Tibial nerve (tissue), 4 donors: ENCODE measurements at regions not wholly inside any gene's neighbourhood (a gene's known extent, or its start where the extent isn't known, plus 50 kb on each side); places are given as distances from the start of the nearest gene placed in this dataset.

ENCODE experiments used
- EP300 ChIP-seq, 2 donors: sonication (generic); formaldehyde crosslinking; IDR thresholded peaks; one replicate each; pipeline ENCODE4 v1.6.1; 2017; ENCODE audit warnings: antibody characterized with exemption in 2 of 2, mild to moderate bottlenecking in 1 of 2
- POLR2A ChIP-seq, 2 donors: fragments of 450-650 bp; IDR thresholded peaks; one replicate each; pipeline ENCODE4 v1.6.1; 2017; ENCODE audit warnings: antibody characterized with exemption in 2 of 2, mild to moderate bottlenecking in 2 of 2, moderate library complexity in 2 of 2
- TF ChIP-seq, protein P1 (sequence below), 5 experiments: fragments of 200-600 bp in 3 of 5; fragments of 450-650 bp in 2 of 5; sonication (generic) in 3 of 5; IDR thresholded peaks; one replicate each; pipeline ENCODE4 v1.5.1; 2016 to 2019; ENCODE audit warnings: antibody characterized with exemption in 5 of 5, mild to moderate bottlenecking in 3 of 5, moderate library complexity in 2 of 5

DNA sequence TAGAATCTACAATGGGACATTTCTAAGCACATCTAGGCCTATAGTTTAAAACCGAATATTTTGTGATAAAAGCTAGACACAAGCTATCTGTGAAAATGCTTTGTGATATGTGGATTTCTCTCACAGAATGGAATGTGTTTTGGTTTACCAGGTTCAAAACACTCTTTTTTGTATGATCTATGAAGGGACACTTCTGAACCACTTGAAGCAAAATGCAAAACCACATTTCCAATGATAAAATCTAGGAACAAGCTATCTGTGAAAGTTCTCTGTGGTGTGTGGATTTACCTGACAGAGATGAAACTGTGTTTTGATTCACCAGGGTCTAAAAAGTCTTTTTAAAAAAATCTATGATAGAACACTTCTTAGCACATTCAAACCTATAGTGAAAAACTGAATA is 2192.4 kb downstream of the TP53TG3F start:
- no peak for TF ChIP-seq EP300 (IDR thresholded peaks at IDR 0.05)
- TF ChIP-seq POLR2A (IDR thresholded peaks at IDR 0.05): no peak
- TF ChIP-seq, protein P1, sequence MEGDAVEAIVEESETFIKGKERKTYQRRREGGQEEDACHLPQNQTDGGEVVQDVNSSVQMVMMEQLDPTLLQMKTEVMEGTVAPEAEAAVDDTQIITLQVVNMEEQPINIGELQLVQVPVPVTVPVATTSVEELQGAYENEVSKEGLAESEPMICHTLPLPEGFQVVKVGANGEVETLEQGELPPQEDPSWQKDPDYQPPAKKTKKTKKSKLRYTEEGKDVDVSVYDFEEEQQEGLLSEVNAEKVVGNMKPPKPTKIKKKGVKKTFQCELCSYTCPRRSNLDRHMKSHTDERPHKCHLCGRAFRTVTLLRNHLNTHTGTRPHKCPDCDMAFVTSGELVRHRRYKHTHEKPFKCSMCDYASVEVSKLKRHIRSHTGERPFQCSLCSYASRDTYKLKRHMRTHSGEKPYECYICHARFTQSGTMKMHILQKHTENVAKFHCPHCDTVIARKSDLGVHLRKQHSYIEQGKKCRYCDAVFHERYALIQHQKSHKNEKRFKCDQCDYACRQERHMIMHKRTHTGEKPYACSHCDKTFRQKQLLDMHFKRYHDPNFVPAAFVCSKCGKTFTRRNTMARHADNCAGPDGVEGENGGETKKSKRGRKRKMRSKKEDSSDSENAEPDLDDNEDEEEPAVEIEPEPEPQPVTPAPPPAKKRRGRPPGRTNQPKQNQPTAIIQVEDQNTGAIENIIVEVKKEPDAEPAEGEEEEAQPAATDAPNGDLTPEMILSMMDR (IDR thresholded peaks at IDR 0.05): no peak
